GM12864 (cell line): ENCODE measurements at regions not wholly inside any gene's neighbourhood (a gene's known extent, or its start where the extent isn't known, plus 50 kb on each side); places are given as distances from the start of the nearest gene placed in this dataset.
"Not testable (repeated sequence)": the region's sequence is repeated elsewhere in the genome, so short reads cannot be mapped to it uniquely, and the experiment has no call there.

Experiments used
- DNase-seq: peaks from one replicate; pipeline ENCODE4 v3.0.0-alpha.2; 2011; ENCODE audit warnings: low read depth
- H3K4me3 ChIP-seq: 2 replicates; pipeline ENCODE4 v1.5.1; 2011; ENCODE audit warnings: mild to moderate bottlenecking, low read depth, low read length, control low read depth
- CTCF ChIP-seq: IDR thresholded peaks from 2 replicates; pipeline ENCODE4 v1.5.1; 2011; ENCODE audit warnings: low read depth, mild to moderate bottlenecking, moderate library complexity, low read length, control low read depth, inconsistent platforms; ENCODE audit errors: missing control alignments

GRCh38 chr12:45509187-45509586 lies 220.3 kb upstream of the ARID2 start:
- peak; percentile 7 for DNase-seq
- H3K4me3 ChIP-seq = no peak overlapping the region

GRCh38 chr12:45509621-45510020 lies 219.9 kb upstream of the ARID2 start:
- TF ChIP-seq CTCF = no peak
- DNase-seq = no peak
- H3K4me3 ChIP-seq = no peak overlapping the region

More at GRCh38 chr12:45509187-45509586, 220.3 kb upstream of the ARID2 start:
- TF ChIP-seq CTCF = no peak

GRCh38 chr12:45517381-45517780 lies 212.1 kb upstream of the ARID2 start:
- no peak for DNase-seq
- TF ChIP-seq CTCF = no peak
- H3K4me3 ChIP-seq = no peak overlapping the region

- no peak for TF ChIP-seq CTCF
Observed at GRCh38 chr12:45518291-45519235, 210.9 kb upstream of the ARID2 start.

GRCh38 chr12:45522227-45522626 lies 207.3 kb upstream of the ARID2 start:
- no peak for DNase-seq
- H3K4me3 ChIP-seq = no peak overlapping the region
- no peak for TF ChIP-seq CTCF

More at GRCh38 chr12:45518291-45519235, 210.9 kb upstream of the ARID2 start:
- DNase-seq = peak; percentile 22
- H3K4me3 ChIP-seq = no peak overlapping the region

- DNase-seq, H3K4me3 ChIP-seq: not testable (repeated sequence)
Observed at GRCh38 chr12:45526823-45527222, 202.7 kb upstream of the ARID2 start.

GRCh38 chr12:45532113-45532512 lies 197.4 kb upstream of the ARID2 start:
- no peak for TF ChIP-seq CTCF
- no peak overlapping the region for H3K4me3 ChIP-seq
- no peak for DNase-seq
